ENCODE measurements at regions not wholly inside any gene's neighbourhood (a gene's known extent, or its start where the extent isn't known, plus 50 kb on each side); places are given as distances from the start of the nearest gene placed in this dataset.

DNA sequence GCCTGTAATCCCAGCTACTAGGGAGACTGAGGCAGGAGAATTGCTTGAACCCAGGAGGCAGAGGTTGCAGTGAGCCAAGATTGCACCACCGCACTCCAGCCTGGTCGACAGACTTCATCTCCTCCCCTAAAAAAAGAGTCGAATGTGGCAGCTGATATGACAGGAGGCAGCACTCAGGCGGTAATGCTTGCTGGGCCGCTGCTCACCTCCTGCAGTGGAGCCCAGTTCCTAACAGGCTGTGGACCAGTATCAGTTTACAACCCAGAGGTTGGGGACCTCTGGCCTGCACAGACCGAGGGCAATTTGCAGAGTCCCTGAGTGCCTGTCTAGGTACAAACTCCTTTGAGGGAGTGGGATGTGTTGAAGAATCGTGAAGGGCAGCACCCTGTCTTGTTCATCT, 136.2 kb downstream of the SMAD6 start:
- TF ChIP-seq, protein P1, sequence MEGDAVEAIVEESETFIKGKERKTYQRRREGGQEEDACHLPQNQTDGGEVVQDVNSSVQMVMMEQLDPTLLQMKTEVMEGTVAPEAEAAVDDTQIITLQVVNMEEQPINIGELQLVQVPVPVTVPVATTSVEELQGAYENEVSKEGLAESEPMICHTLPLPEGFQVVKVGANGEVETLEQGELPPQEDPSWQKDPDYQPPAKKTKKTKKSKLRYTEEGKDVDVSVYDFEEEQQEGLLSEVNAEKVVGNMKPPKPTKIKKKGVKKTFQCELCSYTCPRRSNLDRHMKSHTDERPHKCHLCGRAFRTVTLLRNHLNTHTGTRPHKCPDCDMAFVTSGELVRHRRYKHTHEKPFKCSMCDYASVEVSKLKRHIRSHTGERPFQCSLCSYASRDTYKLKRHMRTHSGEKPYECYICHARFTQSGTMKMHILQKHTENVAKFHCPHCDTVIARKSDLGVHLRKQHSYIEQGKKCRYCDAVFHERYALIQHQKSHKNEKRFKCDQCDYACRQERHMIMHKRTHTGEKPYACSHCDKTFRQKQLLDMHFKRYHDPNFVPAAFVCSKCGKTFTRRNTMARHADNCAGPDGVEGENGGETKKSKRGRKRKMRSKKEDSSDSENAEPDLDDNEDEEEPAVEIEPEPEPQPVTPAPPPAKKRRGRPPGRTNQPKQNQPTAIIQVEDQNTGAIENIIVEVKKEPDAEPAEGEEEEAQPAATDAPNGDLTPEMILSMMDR (IDR thresholded peaks at IDR 0.05): no peak
- no peak for TF ChIP-seq POLR2A (IDR thresholded peaks at IDR 0.05)

Data from body of pancreas (tissue), 4 donors.